H1 (cell line): ENCODE measurements at regions not wholly inside any gene's neighbourhood (a gene's known extent, or its start where the extent isn't known, plus 50 kb on each side); places are given as distances from the start of the nearest gene placed in this dataset.

Source experiments
- ATF3 ChIP-seq: IDR thresholded peaks from 2 replicates; pipeline ENCODE4 v1.6.1; 2011; ENCODE audit warnings: low read depth, mild to moderate bottlenecking, low read length; ENCODE audit not compliant: insufficient read depth
- CHD2 ChIP-seq: IDR thresholded peaks from 2 replicates; pipeline ENCODE4 v1.6.1; 2012; ENCODE audit warnings: low read length, improper control_type of control experiment
- GTF2F1 ChIP-seq: IDR thresholded peaks from 2 replicates; pipeline ENCODE4 v1.6.1; 2012; ENCODE audit warnings: low read depth, low read length, improper control_type of control experiment, borderline replicate concordance
- HDAC2 ChIP-seq, 2 experiments: fragments of 300-600 bp in 1 of 2; sonication (generic) in 1 of 2; IDR thresholded peaks; 2 replicates each; pipeline ENCODE4 v1.6.1; 2011 to 2012; ENCODE audit warnings: low read depth in 2 of 2, low read length in 2 of 2, mild to moderate bottlenecking in 2 of 2, moderate library complexity in 2 of 2, borderline replicate concordance in 1 of 2, inconsistent platforms in 1 of 2
- POLR2A ChIP-seq, 2 experiments: IDR thresholded peaks; 1 replicate in 1 of 2; 2 replicates in 1 of 2; pipeline ENCODE4 v1.6.1; 2011; ENCODE audit warnings: low read depth in 2 of 2, low read length in 2 of 2, mild to moderate bottlenecking in 2 of 2; ENCODE audit errors: control extremely low read depth in 1 of 2
- SIN3A ChIP-seq, 2 experiments: IDR thresholded peaks in 1 of 2; conservative IDR thresholded peaks in 1 of 2; 2 replicates each; pipeline ENCODE4 v1.6.1; 2011 to 2012; ENCODE audit warnings: low read length in 2 of 2, improper control_type of control experiment in 1 of 2, low read depth in 1 of 2, mild to moderate bottlenecking in 1 of 2

- TF ChIP-seq CHD2 (no peak), HDAC2 (IDR thresholded peaks at IDR 0.05; ENCODE audit: borderline replicate concordance in 1 of 2, low read depth in 2 of 2, low read length in 2 of 2) (no peak), POLR2A (IDR thresholded peaks at IDR 0.05; ENCODE audit: control extremely low read depth in 1 of 2, low read depth in 2 of 2, low read length in 2 of 2) (no peak), ATF3 (no peak), GTF2F1 (no peak), SIN3A (conservative IDR thresholded peaks at IDR 0.05 in 1 of 2, IDR thresholded peaks at IDR 0.05 in 1 of 2; ENCODE audit: low read depth in 1 of 2, low read length in 2 of 2) (no peak)
Measured at GRCh38 chr15:98134905-98135304, 174.4 kb downstream of the ARRDC4 start.
